ENCODE measurements at regions not wholly inside any gene's neighbourhood (a gene's known extent, or its start where the extent isn't known, plus 50 kb on each side); places are given as distances from the start of the nearest gene placed in this dataset.
"Not testable (repeated sequence)": the region's sequence is repeated elsewhere in the genome, so short reads cannot be mapped to it uniquely, and the experiment has no call there.

GRCh38 chr7:149598721-149599308 is 101.2 kb upstream of the ZNF746 start:
- Histone ChIP-seq H3K27ac (ENCODE audit: control insufficient read depth, insufficient read depth, low read length) (no peak overlapping the region), H3K9ac (ENCODE audit: control insufficient read depth, extremely low read depth, insufficient read depth, low read length) (no peak overlapping the region), H3K9me1 (ENCODE audit: control insufficient read depth, extremely low read depth, insufficient read depth, low read length) (no peaks in the 10 kb centered on the region), H3K4me3 (ENCODE audit: control insufficient read depth in 2 of 3, extremely low read depth in 1 of 3, insufficient read depth in 2 of 3, low read depth in 1 of 3, low read length in 3 of 3) (no peak overlapping the region), H2AFZ (ENCODE audit: control insufficient read depth, low read length) (no peak overlapping the region), H3K4me1 (ENCODE audit: control insufficient read depth, extremely low read depth, insufficient read depth, low read length) (no peaks in the 10 kb centered on the region), H3K27me3 (ENCODE audit: control insufficient read depth, extremely low read depth, insufficient read depth, low read length) (no peaks in the 10 kb centered on the region), H3K36me3 (ENCODE audit: control insufficient read depth in 2 of 2, extremely low read depth in 1 of 2, insufficient read depth in 2 of 2, low read length in 2 of 2) (peaks cover 15 to 22% of the 10 kb centered on the region in 2 experiments), H3K79me2 (ENCODE audit: control insufficient read depth, insufficient read depth, low read length) (no peaks in the 10 kb centered on the region), H3K4me2 (ENCODE audit: control insufficient read depth, extremely low read depth, insufficient read depth, low read depth, low read length) (no peak overlapping the region), H4K20me1 (ENCODE audit: control insufficient read depth, extremely low read depth, insufficient read depth, low read length) (no peaks in the 10 kb centered on the region), H3K9me3 (ENCODE audit: control insufficient read depth, low read depth, low read length) (no peaks in the 10 kb centered on the region)
- dilution Hi-C loops (cut with MboI; ENCODE audit: extremely low pct_ligation_motif_present, low sequenced_read_pairs), result no loop called here
- DNase-seq (ENCODE audit: low read depth, low spot score) (no peak), FAIRE-seq (peak; percentile 43)
- TF ChIP-seq CTCF (optimal IDR thresholded peaks at IDR 0.05 in 1 of 3, IDR thresholded peaks at IDR 0.05 in 1 of 3, conservative IDR thresholded peaks at IDR 0.05 in 1 of 3; ENCODE audit: extremely low read depth in 1 of 3, insufficient read depth in 2 of 3, low read length in 3 of 3) (peak; percentile 65 to 73 (median 67)), EZH2 (IDR thresholded peaks at IDR 0.05; ENCODE audit: low read length) (no peak)

GRCh38 chr7:149597789-149598188 is 100.2 kb upstream of the ZNF746 start:
- peaks cover 19 to 21% of the 10 kb centered on the region in 2 experiments for H3K36me3 ChIP-seq (ENCODE audit: control insufficient read depth in 2 of 2, extremely low read depth in 1 of 2, insufficient read depth in 2 of 2, low read length in 2 of 2)

GRCh38 chr7:149595541-149595940 is 97.9 kb upstream of the ZNF746 start:
- H3K9me1 ChIP-seq (ENCODE audit: control insufficient read depth, extremely low read depth, insufficient read depth, low read length), result no peaks in the 10 kb centered on the region
- no peak overlapping the region for H3K27ac ChIP-seq (ENCODE audit: control insufficient read depth, insufficient read depth, low read length)
- FAIRE-seq (no peak), DNase-seq (ENCODE audit: low read depth, low spot score) (no peak)
- H3K9me3 ChIP-seq (ENCODE audit: control insufficient read depth, low read depth, low read length), result no peaks in the 10 kb centered on the region
- no peak overlapping the region for H3K9ac ChIP-seq (ENCODE audit: control insufficient read depth, extremely low read depth, insufficient read depth, low read length)
- H3K4me1 ChIP-seq (ENCODE audit: control insufficient read depth, extremely low read depth, insufficient read depth, low read length), result no peaks in the 10 kb centered on the region
- H3K79me2 ChIP-seq (ENCODE audit: control insufficient read depth, insufficient read depth, low read length), result peaks cover 2% of the 10 kb centered on the region
- TF ChIP-seq CTCF (optimal IDR thresholded peaks at IDR 0.05 in 1 of 3, IDR thresholded peaks at IDR 0.05 in 1 of 3, conservative IDR thresholded peaks at IDR 0.05 in 1 of 3; ENCODE audit: extremely low read depth in 1 of 3, insufficient read depth in 2 of 3, low read length in 3 of 3), result no peak
- TF ChIP-seq EZH2 (IDR thresholded peaks at IDR 0.05; ENCODE audit: low read length), result no peak
- no peak overlapping the region for H3K4me3 ChIP-seq (ENCODE audit: control insufficient read depth in 2 of 3, extremely low read depth in 1 of 3, insufficient read depth in 2 of 3, low read depth in 1 of 3, low read length in 3 of 3)
- no peaks in the 10 kb centered on the region for H4K20me1 ChIP-seq (ENCODE audit: control insufficient read depth, extremely low read depth, insufficient read depth, low read length)
- H2AFZ ChIP-seq (ENCODE audit: control insufficient read depth, low read length), result no peak overlapping the region
- no peak overlapping the region for H3K4me2 ChIP-seq (ENCODE audit: control insufficient read depth, extremely low read depth, insufficient read depth, low read depth, low read length)
- dilution Hi-C loops (cut with MboI; ENCODE audit: extremely low pct_ligation_motif_present, low sequenced_read_pairs), result no loop called here
- no peaks in the 10 kb centered on the region for H3K27me3 ChIP-seq (ENCODE audit: control insufficient read depth, extremely low read depth, insufficient read depth, low read length)
- peaks cover 17 to 19% of the 10 kb centered on the region in 2 experiments for H3K36me3 ChIP-seq (ENCODE audit: control insufficient read depth in 2 of 2, extremely low read depth in 1 of 2, insufficient read depth in 2 of 2, low read length in 2 of 2)

More at GRCh38 chr7:149597789-149598188, 100.2 kb upstream of the ZNF746 start:
- H3K4me1 ChIP-seq (ENCODE audit: control insufficient read depth, extremely low read depth, insufficient read depth, low read length); H3K27me3 ChIP-seq (ENCODE audit: control insufficient read depth, extremely low read depth, insufficient read depth, low read length); FAIRE-seq; H3K9me3 ChIP-seq (ENCODE audit: control insufficient read depth, low read depth, low read length); H3K4me2 ChIP-seq (ENCODE audit: control insufficient read depth, extremely low read depth, insufficient read depth, low read depth, low read length); H3K79me2 ChIP-seq (ENCODE audit: control insufficient read depth, insufficient read depth, low read length); H3K4me3 ChIP-seq (ENCODE audit: control insufficient read depth in 2 of 3, extremely low read depth in 1 of 3, insufficient read depth in 2 of 3, low read depth in 1 of 3, low read length in 3 of 3); H3K9me1 ChIP-seq (ENCODE audit: control insufficient read depth, extremely low read depth, insufficient read depth, low read length); H3K9ac ChIP-seq (ENCODE audit: control insufficient read depth, extremely low read depth, insufficient read depth, low read length); H4K20me1 ChIP-seq (ENCODE audit: control insufficient read depth, extremely low read depth, insufficient read depth, low read length); H3K27ac ChIP-seq (ENCODE audit: control insufficient read depth, insufficient read depth, low read length); DNase-seq (ENCODE audit: low read depth, low spot score); dilution Hi-C loops (cut with MboI; ENCODE audit: extremely low pct_ligation_motif_present, low sequenced_read_pairs); H2AFZ ChIP-seq (ENCODE audit: control insufficient read depth, low read length): not testable (repeated sequence)
